CD4-positive, alpha-beta T cell treated with Interleukin-4 for 4 hours (primary cell): ENCODE measurements at regions not wholly inside any gene's neighbourhood (a gene's known extent, or its start where the extent isn't known, plus 50 kb on each side); places are given as distances from the start of the nearest gene placed in this dataset.

ENCODE experiments used
- DNase-seq: peaks from one replicate; pipeline ENCODE4 v3.0.0-alpha.2; 2020

DNA sequence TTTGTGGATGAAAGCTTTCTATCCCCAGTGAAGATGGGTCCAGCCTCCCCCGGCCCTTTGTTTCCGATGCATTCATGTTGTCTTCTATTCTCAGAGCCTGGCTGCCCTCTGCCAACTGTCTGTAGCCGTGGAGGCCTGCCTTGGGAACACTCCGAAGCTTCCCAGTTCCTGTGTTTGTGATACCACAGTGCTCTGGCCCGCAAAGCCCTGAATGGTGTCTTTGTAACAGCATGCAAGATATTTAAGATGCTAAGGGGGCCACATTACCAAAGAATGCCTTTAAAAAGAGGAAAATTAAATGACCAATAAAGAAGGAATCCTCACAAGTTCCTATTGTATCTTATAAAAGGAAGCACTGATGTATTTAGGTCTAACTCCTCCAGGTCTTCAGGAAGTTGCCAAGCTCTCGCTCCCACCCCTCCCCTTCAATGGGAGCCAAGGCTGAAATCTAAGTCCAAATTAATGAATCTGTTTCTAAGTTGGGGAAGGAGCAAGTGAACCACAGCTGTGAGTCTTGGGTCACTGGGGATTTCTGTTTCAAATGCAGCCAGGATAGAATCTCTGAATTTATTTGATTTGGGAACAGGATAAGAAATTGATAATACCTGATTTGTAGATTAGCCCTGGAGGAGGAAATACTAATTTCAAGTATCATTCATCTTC, 596.1 kb downstream of the QKI start:
- no peak for DNase-seq

DNA sequence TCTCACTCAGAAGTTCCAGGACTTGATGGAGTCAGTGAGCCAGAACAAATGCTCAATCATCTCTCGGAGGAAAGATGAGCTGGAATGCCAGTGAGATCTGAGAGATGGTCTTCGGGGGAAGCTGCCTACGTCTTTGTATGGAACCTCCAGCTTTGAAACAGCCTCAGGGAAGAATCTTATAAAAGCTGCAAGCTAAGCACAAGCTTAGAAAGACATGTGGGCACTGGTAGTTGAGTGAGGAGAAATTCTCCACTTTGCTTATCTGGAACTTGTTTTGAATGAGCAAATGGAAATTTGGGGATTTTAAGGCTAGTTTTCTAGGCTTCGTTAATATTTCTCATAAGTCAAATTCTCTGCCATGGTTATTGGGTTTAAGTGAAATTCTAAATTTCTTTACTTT, 594.4 kb downstream of the QKI start:
- DNase-seq = no peak

DNA sequence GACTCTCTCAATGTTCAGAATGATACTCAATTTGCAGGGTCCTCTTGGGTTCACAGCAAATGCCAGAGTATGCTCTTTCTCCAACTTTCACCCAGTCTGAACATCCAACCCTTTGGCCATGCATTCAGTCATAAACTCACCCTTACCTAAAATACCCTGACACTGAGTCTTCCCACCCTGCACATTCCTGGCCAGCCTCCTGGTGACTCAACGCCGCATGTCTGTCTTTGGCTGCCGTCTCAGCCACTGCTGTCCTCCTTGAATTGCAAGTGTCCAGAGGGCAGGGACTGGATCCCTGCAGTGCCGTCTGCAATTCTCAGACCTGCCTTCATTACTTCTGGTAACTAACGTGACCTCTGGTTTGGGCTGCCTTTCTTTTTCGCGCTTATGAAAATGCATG, 593.4 kb downstream of the QKI start:
- DNase-seq = no peak

DNA sequence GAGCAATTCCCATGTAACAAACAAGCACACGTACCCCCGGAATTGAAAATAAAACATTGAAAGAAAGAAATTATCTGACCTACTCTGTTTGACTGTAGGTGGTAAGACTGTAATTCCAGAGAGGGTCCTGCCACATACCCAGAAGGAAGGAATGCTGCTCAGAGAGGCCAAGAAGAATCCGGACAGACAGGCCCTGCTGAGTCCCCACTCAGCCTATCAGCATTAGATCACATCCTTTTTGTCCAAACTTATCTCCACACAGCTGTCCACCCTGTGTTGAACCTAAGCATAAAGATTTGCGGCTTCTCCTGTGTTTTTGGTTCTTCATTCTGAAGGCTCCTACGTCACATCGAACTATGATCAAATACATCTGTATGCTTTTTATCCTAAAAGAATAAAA, 591.9 kb downstream of the QKI start:
- no peak for DNase-seq

GRCh38 chr6:164005004-164005711, 590.6 kb downstream of the QKI start:
- no peak for DNase-seq

DNA sequence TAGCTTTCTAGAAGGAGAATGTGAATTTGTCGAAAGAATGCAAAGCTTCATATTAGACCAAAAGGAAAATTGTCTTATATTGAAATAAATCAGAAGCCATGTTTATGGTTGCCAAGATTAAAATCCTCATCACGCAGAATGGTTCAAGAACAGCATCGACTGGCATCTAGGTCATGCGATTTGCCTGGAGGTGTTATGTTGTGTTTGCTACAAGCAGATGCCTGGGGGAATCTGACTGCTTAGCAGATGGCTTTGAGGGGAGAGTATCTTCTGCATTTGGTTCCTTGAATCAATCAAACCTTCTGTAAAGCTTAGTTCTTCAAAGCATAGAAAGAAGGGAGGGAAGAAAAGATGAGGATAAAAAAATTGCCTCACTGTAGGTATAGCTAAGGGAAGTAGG, 585.8 kb downstream of the QKI start:
- DNase-seq = no peak

DNA sequence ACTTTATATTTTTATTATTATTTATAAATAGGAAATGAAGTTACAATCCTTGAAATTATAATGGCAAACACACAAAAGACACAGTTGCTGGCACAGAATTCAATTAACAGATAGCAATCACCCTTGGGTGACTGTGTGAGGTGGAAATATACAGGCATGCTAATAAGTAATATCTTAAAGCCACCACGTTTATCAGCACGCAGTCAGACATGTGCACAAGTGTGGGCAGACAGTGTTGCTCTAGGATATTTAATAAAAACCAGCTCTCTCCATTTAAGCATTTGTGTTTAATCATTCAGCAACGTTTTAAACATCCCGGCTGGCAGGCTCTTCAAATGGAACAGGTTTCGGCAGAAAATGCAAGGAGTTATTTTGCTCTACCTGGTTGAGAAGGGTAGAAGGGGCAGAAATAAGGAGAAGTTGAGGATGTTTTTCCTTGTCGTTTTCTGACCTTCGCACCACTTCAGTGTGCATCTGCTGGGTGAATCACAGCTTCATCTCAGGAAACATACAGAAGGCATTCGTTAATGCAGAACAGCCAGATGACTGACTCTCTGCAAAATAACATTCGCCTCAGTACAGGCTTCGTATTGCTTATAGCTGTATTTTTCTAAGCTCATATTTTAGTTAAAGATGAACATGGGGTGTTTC, 585.1 kb downstream of the QKI start:
- DNase-seq = no peak

- no peak for DNase-seq
Measured at GRCh38 chr6:163998496-163998895, 584.0 kb downstream of the QKI start.

DNA sequence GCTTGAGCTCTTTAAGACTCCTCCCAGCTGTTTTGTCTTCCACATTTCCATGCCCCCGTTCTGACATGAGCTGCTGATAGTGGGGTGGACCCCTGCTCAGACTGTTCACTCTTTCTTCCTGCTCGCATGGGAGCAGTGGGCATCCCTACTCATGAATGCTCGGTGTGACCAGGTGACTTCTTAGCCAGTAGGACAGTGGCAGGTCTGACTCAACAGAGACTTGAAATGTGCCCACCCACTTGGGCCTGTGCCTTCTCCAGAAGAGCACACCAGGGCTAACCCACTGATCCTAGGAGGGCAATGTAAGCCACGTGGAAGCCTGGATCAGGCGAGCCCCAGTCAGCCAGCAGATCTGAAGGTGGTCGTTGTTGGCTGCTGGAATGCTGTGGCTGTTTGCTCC, 582.0 kb downstream of the QKI start:
- DNase-seq = no peak

- DNase-seq = no peak
Measured at GRCh38 chr6:163994566-163994965, 580.0 kb downstream of the QKI start.

- no peak for DNase-seq
Measured at GRCh38 chr6:163992701-163993100, 578.2 kb downstream of the QKI start.

DNA sequence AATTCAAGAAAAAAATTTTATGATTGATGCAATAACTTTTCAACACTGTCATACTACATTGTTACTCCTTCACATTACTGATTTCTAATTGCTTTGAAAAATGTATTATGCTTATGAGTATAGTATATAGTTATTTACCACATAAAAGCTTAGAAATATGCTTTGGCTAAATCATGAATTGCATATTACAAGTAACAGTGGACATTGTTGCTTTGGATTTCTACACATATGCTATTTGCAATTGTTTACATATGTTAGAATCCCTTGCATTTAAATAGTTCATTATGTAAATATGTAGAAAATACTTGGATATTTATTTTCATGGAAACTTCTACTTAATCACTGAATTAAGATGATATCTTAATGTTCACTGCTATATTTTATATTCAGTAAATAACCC, 577.5 kb downstream of the QKI start:
- no peak for DNase-seq

DNA sequence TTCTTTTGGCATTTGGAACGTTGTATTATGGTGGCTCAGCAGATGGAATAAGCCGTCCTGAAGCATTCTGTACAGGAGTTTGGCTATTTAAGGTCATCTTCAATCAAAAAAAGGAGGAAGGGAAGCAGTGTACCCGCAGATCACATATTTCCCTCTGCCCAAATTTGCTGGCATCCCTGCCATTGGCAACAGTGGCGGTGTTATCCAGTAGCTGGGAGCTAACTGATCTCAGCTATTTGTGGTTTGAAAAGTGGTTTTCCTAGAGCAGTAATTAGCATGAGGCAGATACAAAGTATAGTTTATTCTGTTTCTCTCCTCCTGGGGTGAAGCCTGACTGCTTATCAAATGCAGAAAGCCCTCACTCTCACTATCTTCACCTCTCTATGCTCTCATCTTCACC, 576.8 kb downstream of the QKI start:
- DNase-seq = no peak

- DNase-seq = no peak
Measured at GRCh38 chr6:163986313-163986712, 571.8 kb downstream of the QKI start.

DNA sequence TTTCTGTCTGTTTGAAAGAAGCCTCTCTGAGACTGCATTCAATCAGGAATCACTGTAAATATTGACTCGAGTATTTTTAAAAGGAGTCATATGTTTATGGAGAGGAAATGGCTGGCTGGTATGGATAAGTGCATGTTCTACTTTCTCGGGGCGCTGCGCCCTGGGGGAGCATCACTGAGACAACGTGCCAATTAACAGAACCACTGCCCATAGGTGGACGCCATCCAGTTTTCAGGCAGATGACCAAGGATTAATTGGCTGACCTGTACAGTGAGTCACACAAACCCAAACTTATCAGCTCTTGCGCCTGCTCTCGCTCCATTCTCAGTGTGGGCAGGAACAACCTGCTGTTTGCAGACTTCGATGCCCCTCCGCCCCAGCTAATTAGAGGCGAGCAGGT, 571.2 kb downstream of the QKI start:
- no peak for DNase-seq

DNA sequence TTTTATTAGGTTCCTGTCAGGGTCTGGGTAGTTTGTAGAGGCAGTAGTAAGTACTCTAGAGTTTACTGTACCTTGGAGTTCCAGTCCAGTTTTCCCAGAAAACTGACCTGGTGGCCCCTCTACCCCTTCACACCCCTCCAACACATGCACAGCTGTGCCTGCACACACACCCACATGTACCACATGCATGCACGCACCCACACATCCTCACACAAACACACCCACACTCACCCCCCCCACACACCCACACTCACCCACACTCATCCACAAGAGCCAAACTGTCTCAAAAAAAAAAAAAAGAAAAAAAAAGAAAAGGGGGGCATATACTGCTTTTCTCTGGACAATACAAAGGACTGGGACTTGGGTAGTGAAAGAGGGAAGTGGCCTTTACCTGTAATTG, 570.5 kb downstream of the QKI start:
- DNase-seq = no peak

GRCh38 chr6:163984124-163984936, 569.8 kb downstream of the QKI start:
- no peak for DNase-seq

DNA sequence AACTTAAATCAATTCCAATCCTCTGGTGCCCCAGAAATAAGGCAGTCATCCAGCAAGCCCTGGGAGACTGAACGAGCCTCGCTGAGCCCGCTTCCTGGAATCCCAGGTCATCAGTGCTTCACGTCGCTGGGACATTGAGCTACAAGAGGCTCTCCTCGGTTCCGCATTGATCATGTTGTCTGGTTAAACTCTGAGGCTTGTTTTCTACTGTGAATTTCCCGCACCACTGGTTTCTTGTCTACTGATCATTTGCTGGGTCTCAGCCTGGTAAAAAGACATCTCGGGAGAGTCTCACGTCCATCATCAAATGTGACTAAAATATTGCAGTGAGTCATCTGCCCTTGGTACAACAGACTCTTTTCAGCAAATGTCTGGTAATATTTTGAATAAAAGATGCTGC, 569.2 kb downstream of the QKI start:
- no peak for DNase-seq

DNA sequence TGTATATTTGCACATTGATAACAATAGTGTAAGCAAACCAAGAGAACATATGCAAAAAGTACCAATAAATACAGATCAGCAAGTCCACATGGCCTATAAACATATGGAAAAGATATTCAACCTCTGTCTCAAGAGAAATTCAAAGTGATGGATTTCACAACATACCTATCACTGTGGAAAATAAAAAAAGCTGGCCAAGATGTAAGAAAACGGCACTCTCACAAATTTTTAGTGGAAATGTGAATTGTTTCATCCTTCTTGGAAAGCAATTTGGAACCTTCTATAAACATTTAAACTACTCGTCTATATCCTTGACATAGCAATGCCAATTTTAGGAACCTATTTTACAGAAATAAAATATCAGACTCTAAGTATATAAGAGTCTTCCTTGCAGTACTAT, 559.8 kb downstream of the QKI start:
- DNase-seq = no peak

GRCh38 chr6:163971841-163972838, 557.6 kb downstream of the QKI start:
- no peak for DNase-seq

DNA sequence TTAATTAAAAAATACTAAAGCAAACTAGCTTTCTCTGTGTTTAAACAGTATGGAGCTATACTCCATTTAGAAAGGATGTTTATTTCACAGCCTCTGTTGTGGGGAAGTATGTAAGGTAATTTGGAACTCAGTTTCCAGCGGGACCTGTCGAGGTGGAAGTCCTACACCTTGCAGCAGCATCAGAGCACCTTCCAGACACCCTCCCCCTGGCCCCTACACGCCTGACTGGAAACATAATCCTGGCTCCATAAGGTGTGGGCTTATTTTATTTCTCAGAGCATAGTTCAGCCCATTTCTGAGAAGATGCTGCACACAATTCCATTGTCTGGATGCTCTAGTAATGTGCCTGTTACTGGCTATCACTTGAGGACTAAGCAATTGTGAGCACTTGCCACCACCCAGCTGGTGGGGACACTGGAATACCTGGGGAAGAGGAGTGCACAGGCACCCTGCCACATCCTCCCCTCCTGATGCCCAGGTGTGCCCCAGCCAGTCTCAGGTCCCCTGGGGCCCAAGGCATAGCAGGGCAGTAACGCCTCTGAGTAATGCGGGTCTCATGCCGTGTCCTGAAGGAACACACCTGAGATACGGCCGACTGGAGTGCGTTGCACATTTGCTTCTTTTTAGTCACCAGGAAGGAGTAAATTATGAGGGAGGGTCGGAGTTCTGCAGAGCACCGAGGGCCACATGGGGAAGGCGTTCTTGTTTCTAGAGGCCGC, 556.5 kb downstream of the QKI start:
- no peak for DNase-seq
